Heart left ventricle (tissue), 16 donors: ENCODE measurements at regions not wholly inside any gene's neighbourhood (a gene's known extent, or its start where the extent isn't known, plus 50 kb on each side); places are given as distances from the start of the nearest gene placed in this dataset.

Experiments
- ATAC-seq, 4 donors: fragments of 200-7000 bp; cut with Tn5 transposase; one replicate each; pipeline ENCODE4 v1.9.1; 2020 to 2022; ENCODE audit warnings: moderate library complexity in 4 of 4, mild to moderate bottlenecking in 3 of 4, moderate number of reproducible peaks in 1 of 4
- DNase-seq, 5 donors: peaks; one replicate each; pipeline ENCODE4 v3.0.0-alpha.2; 2020
- H3K27ac ChIP-seq, 12 donors: fragments of 200-600 bp; sonication (generic) in 4 of 12; one replicate each; pipeline versions ENCODE4 v1.5.0 to v1.8.0; 2016 to 2022; ENCODE audit warnings: mild to moderate bottlenecking in 2 of 12
- H3K27me3 ChIP-seq, 9 donors: fragments of 200-600 bp; sonication (generic) in 2 of 9; one replicate each; pipeline versions ENCODE4 v1.5.1 to v1.8.0; 2016 to 2022; ENCODE audit warnings: mild to moderate bottlenecking in 3 of 9
- H3K36me3 ChIP-seq, 9 donors: fragments of 200-600 bp; sonication (generic) in 2 of 9; one replicate each; pipeline versions ENCODE4 v1.5.0 to v1.8.0; 2018 to 2022; ENCODE audit warnings: mild to moderate bottlenecking in 2 of 9
- H3K4me1 ChIP-seq, 12 donors: fragments of 200-600 bp; sonication (generic) in 4 of 12; one replicate each; pipeline versions ENCODE4 v1.5.0 to v1.8.0; 2016 to 2022; ENCODE audit warnings: mild to moderate bottlenecking in 3 of 12
- H3K4me3 ChIP-seq, 12 donors: fragments of 200-600 bp; sonication (generic) in 4 of 12; one replicate each; pipeline versions ENCODE4 v1.5.0 to v1.8.0; 2017 to 2022; ENCODE audit warnings: mild to moderate bottlenecking in 9 of 12, moderate library complexity in 4 of 12
- H3K9me3 ChIP-seq, 12 donors: fragments of 200-600 bp; sonication (generic) in 4 of 12; one replicate each; pipeline versions ENCODE4 v1.5.0 to v1.8.0; 2016 to 2022; ENCODE audit warnings: mild to moderate bottlenecking in 1 of 12
- CTCF ChIP-seq, 12 donors: fragments of 200-600 bp; sonication (generic) in 4 of 12; IDR thresholded peaks; one replicate each; pipeline versions ENCODE4 v1.5.0 to v1.8.0; 2018 to 2022; ENCODE audit warnings: antibody characterized with exemption in 12 of 12, mild to moderate bottlenecking in 5 of 12
- POLR2A ChIP-seq, 2 donors: fragments of 450-650 bp; IDR thresholded peaks; one replicate each; pipeline ENCODE4 v1.6.1; 2017; ENCODE audit warnings: antibody characterized with exemption in 2 of 2, mild to moderate bottlenecking in 2 of 2, moderate library complexity in 2 of 2
- WGBS, 4 donors: extraction: QIAGEN DNeasy Blood & Tissue Kit in 2 of 4; methylation state at CpG; one replicate each; pipeline versions ENCODE4 v1.1.5 to v1.1.7; 2013 to 2018; 5-methylcytosine and 5-hydroxymethylcytosine counted together
- intact Hi-C, 10 donors: fragments of 100-400 bp; cut with DNase I; formaldehyde crosslinking; loops; one replicate each; pipeline versions ENCODE4 v1.11.1 to v1.14.2; 2022
- donor health status: ischemic (EF 13 %, LVEDD 7.1; RV severe dilation, severe dysfunction).
- donor health status: healthy with polysubstance abuse.
- donor health status: DM: no; HTN: yes; CAD: no.
- donor health status: DM: no; HTN: no; CAD: no.
- donor health status: ischemic (EF 25% LVEDD 6.9; RV normal size, moderate dysfunction).
- donor health status: ischemic (EF 25% LVEDD 5.7; RV mildly dilated, moderate dysfunction).
- donor health status: healthy.
- donor health status: DM: yes; HTN: yes; CAD: no.
- donor health status: ischemic (EF 35%, LVEDD 5.7; RV mildly dilated, moderate dysfunction).
- donor health status: nonischemic (EF 11% LVEDD 7.7; RV severe dilation, severe dysfunction).
- donor health status: DM: yes; HTN: yes; CAD: no.
- donor health status: PGD.
- donor health status: ischemic (EF 29% LVEDD 5.4; RV normal size, mild dysfunction).
- donor health status: nonischemic (EF 23%, LVEDD 6.1; RV moderate dilation, normal function).

- TF ChIP-seq POLR2A (IDR thresholded peaks at IDR 0.05) (no peak), CTCF (IDR thresholded peaks at IDR 0.05) (no peak)
- Histone ChIP-seq H3K9me3 (peaks cover 0 to 22% (median 6%) of the 10 kb centered on the region in 12 donors), H3K27me3 (no peaks in the 10 kb centered on the region), H3K27ac (no peak overlapping the region), H3K4me1 (no peaks in the 10 kb centered on the region), H3K4me3 (no peak overlapping the region), H3K36me3 (no peaks in the 10 kb centered on the region)
- DNase-seq = no peak
- no peak for ATAC-seq
- whole genome bisulfite sequencing, 4 donors = 62 to 83% (median 62%) methylated on average over 1 of the region's 1 CpG
- intact Hi-C loops = no loop called here
These were observed 673.4 kb downstream of the TRIML1 start for GRCh38 chr4:188812644-188813043.

GRCh38 chr4:188818300-188818699 lies 679.1 kb downstream of the TRIML1 start:
- intact Hi-C loops = no loop called here
- ATAC-seq (no peak), DNase-seq (no peak)
- H3K4me1 ChIP-seq = no peaks in the 10 kb centered on the region
- H3K27ac ChIP-seq = no peak overlapping the region
- no peak for TF ChIP-seq POLR2A (IDR thresholded peaks at IDR 0.05)
- no peak for TF ChIP-seq CTCF (IDR thresholded peaks at IDR 0.05)
- no peak overlapping the region for H3K4me3 ChIP-seq
- H3K9me3 ChIP-seq = peaks cover 0 to 14% (median 6%) of the 10 kb centered on the region in 12 donors
- no peaks in the 10 kb centered on the region for H3K27me3 ChIP-seq
- H3K36me3 ChIP-seq = no peaks in the 10 kb centered on the region
- 87 to 95% (median 93%) methylated on average over 6 of the region's 6 CpGs for WGBS, 4 donors

- TF ChIP-seq POLR2A (IDR thresholded peaks at IDR 0.05) (no peak), CTCF (IDR thresholded peaks at IDR 0.05) (no peak)
- DNase-seq (no peak), ATAC-seq (no peak)
- Histone ChIP-seq H3K36me3 (no peaks in the 10 kb centered on the region), H3K9me3 (peaks cover 0 to 4% (median under 1%) of the 10 kb centered on the region in 12 donors), H3K27me3 (no peaks in the 10 kb centered on the region), H3K27ac (no peak overlapping the region), H3K4me1 (no peaks in the 10 kb centered on the region), H3K4me3 (no peak overlapping the region)
- WGBS, 4 donors = 70 to 90% (median 85%) methylated on average over 2 of the region's 2 CpGs
- intact Hi-C loops = no loop called here
These were observed 680.0 kb downstream of the TRIML1 start for GRCh38 chr4:188819233-188819632.

GRCh38 chr4:188821500-188821899 lies 682.3 kb downstream of the TRIML1 start:
- no peaks in the 10 kb centered on the region for H3K4me1 ChIP-seq
- WGBS, 4 donors = 80 to 86% (median 82%) methylated on average over 8 of the region's 8 CpGs

More at GRCh38 chr4:188821500-188821899, 682.3 kb downstream of the TRIML1 start:
- intact Hi-C loops = no loop called here
- ATAC-seq (no peak), DNase-seq (no peak)
- no peaks in the 10 kb centered on the region for H3K27me3 ChIP-seq
- no peaks in the 10 kb centered on the region for H3K36me3 ChIP-seq
- TF ChIP-seq POLR2A (IDR thresholded peaks at IDR 0.05) (no peak), CTCF (IDR thresholded peaks at IDR 0.05) (no peak)
- H3K27ac ChIP-seq = no peak overlapping the region
- no peak overlapping the region for H3K4me3 ChIP-seq
- H3K9me3 ChIP-seq = no peaks in the 10 kb centered on the region
